HepG2 (cell line): ENCODE measurements at regions not wholly inside any gene's neighbourhood (a gene's known extent, or its start where the extent isn't known, plus 50 kb on each side); places are given as distances from the start of the nearest gene placed in this dataset.

Experiments
- PLRG1 ChIP-seq: fragments of 450-650 bp; conservative IDR thresholded peaks from 2 replicates; pipeline ENCODE4 v1.6.1; 2016
- SMC3 ChIP-seq: IDR thresholded peaks from 2 replicates; pipeline ENCODE4 v1.6.1; 2011; ENCODE audit warnings: low read length, improper control_type of control experiment
- SOX5 ChIP-seq: IDR thresholded peaks from 2 replicates; pipeline ENCODE4 v1.6.1; 2016; ENCODE audit warnings: borderline replicate concordance
- SP1 ChIP-seq, 2 experiments: fragments of 450-650 bp in 1 of 2; sonication (generic) in 1 of 2; formaldehyde crosslinking in 1 of 2; IDR thresholded peaks; 2 replicates each; pipeline versions ENCODE4 v1.4.0 to v1.6.1; 2016 to 2020; ENCODE audit warnings: missing genetic modification reagents in 1 of 2
- ZNF549 ChIP-seq: sonication (generic); formaldehyde crosslinking; IDR thresholded peaks from 2 replicates; pipeline ENCODE4 v1.5.0; 2020; ENCODE audit warnings: missing genetic modification reagents
- TF ChIP-seq, protein P1 (sequence below): sonication (generic); formaldehyde crosslinking; IDR thresholded peaks from 2 replicates; pipeline ENCODE4 v1.5.0; 2020; ENCODE audit warnings: mild to moderate bottlenecking, missing genetic modification reagents, moderate library complexity

DNA sequence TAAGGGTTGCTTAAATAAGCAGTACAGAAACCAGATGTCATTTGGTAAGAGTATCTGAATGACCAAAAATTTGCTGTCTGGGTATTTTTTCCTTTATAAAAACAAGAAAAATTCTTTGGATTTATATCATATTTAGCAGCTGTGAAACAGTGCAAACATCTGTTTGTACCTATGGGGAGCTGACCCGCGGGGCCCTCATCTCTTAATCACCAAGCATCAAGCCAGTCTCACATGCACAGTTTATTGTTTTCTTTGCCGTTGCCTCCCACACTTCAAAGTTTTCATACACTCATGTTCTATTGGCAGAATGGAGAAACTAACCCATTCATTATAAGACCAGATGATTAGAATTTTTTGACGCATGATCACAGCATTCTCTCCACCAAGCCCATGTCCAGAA, 142.2 kb downstream of the BMP4 start:
- no peak for TF ChIP-seq SMC3
- TF ChIP-seq ZNF549: no peak
- TF ChIP-seq SP1 (IDR thresholded peaks at IDR 0.05): no peak
- no peak for TF ChIP-seq SP1 (CRISPR knock-in tag; IDR thresholded peaks at IDR 0.05)
- TF ChIP-seq, protein P1, sequence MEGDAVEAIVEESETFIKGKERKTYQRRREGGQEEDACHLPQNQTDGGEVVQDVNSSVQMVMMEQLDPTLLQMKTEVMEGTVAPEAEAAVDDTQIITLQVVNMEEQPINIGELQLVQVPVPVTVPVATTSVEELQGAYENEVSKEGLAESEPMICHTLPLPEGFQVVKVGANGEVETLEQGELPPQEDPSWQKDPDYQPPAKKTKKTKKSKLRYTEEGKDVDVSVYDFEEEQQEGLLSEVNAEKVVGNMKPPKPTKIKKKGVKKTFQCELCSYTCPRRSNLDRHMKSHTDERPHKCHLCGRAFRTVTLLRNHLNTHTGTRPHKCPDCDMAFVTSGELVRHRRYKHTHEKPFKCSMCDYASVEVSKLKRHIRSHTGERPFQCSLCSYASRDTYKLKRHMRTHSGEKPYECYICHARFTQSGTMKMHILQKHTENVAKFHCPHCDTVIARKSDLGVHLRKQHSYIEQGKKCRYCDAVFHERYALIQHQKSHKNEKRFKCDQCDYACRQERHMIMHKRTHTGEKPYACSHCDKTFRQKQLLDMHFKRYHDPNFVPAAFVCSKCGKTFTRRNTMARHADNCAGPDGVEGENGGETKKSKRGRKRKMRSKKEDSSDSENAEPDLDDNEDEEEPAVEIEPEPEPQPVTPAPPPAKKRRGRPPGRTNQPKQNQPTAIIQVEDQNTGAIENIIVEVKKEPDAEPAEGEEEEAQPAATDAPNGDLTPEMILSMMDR (CRISPR knock-in tag): no peak
- TF ChIP-seq PLRG1: no peak
- TF ChIP-seq SOX5 (CRISPR knock-in tag): no peak
